GM21381 (cell line): ENCODE measurements at regions not wholly inside any gene's neighbourhood (a gene's known extent, or its start where the extent isn't known, plus 50 kb on each side); places are given as distances from the start of the nearest gene placed in this dataset.
"Not testable (repeated sequence)": the region's sequence is repeated elsewhere in the genome, so short reads cannot be mapped to it uniquely, and the experiment has no call there.

ENCODE experiments used
- ATAC-seq: cut with Tn5 transposase; IDR thresholded peaks from one replicate; pipeline ENCODE4 v1.9.1; 2021; ENCODE audit warnings: mild to moderate bottlenecking, moderate library complexity; ENCODE audit not compliant: unreplicated experiment

DNA sequence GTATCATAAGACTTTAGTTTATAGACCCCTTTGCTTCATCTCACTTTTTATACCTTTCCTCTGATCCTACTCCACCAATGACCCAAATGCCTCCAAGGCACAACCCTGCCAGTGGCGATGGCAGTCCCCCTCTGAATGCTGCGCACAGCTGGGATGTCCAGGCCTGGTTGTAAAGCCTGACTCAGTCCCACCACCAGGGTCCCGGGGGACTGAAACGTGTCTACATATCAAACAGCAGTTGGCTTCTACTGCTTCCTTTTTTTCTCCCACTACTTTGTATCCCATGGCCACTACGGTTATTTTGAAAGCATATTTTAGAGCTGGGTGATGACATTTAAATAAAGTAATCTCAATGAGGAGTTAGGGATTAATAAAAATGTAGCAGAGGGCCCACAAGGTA lies 329.8 kb upstream of the PSMD7 start:
- no peak for ATAC-seq

DNA sequence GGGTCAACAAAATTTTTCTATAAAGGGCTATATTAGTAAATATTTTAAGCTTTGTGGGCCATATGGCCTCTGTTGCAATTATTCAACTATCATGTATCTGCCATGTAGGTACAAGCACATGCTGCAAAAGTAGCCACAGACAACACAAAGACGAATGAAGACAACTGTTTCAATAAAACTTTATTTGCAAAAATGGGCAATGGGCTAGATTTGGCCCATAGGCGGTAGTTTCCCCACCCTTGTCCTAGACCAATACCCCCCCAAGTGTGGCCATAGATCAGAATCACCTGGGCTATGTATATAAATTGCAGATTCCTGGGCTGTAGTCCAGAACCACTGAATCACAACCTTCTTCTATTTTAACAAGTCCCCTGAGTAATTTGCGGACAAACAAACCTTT lies 331.0 kb upstream of the PSMD7 start:
- ATAC-seq, result no peak

GRCh38 chr16:73956587-73957494 lies 339.8 kb upstream of the PSMD7 start:
- no peak for ATAC-seq

- ATAC-seq, result no peak
Measured at GRCh38 chr16:73955702-73956101, 340.9 kb upstream of the PSMD7 start.

- no peak for ATAC-seq
Measured at GRCh38 chr16:73955255-73955654, 341.4 kb upstream of the PSMD7 start.

GRCh38 chr16:73951481-73951880 lies 345.1 kb upstream of the PSMD7 start:
- no peak for ATAC-seq

- ATAC-seq, result no peak
Measured at GRCh38 chr16:73949574-73950320, 346.9 kb upstream of the PSMD7 start.

DNA sequence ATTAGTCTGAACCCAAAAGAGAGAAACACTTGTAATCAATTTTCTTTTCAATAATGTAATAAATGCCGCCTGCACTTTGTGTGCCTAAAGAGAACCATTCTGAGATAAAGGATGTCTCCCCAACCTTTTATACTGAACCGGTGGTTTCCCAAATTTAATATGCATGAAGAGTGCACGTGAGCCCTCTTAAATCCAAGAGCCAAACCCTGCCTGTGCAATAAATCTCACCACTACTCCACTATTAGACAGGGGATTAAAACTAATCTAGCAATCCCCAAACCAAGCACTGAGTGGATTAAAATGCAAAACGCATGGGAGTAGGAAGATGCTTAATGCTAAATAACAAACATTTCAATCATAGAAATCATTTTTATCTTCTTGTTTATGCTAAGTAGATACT lies 351.0 kb upstream of the PSMD7 start:
- ATAC-seq, result no peak

GRCh38 chr16:73943184-73943583 lies 353.4 kb upstream of the PSMD7 start:
- not testable (repeated sequence) for ATAC-seq

GRCh38 chr16:73940786-73941185 lies 355.8 kb upstream of the PSMD7 start:
- not testable (repeated sequence) for ATAC-seq

DNA sequence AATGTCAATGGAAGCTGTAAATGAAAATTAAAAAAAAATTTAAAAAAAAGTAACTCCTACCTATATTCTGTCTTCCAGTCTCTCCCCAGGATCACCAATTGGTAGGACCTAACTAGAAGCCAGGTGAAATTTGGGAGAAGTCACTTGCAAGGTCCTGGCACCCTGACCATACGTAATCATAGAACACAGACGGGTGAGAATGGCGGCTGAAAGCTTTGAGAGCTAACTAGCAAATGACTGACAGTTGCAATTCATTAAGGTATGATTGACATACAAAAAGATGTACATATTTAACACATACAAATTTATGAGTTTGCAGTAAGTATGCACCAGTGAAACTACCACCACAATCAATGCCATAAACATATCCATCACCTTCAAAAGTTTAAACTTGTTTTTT lies 372.7 kb upstream of the PSMD7 start:
- ATAC-seq, result no peak

DNA sequence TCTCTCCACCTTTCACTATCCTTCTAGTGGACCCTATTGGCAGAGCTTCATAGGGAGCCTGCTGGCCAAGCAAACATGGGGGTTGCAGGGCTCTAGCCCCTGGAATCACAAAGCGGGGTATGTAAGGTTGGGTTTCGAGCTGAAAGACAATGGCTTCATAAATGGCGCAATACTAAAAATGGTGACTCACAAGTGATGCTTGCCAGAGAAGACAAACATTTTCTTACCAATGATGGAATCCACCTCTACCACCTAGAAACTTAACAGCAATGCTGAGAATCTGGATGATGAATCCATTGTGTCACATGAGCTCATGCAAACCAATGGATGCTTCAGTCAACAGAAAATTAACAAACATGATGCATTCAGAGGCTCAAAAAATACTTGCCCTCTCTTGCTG lies 375.3 kb upstream of the PSMD7 start:
- no peak for ATAC-seq

DNA sequence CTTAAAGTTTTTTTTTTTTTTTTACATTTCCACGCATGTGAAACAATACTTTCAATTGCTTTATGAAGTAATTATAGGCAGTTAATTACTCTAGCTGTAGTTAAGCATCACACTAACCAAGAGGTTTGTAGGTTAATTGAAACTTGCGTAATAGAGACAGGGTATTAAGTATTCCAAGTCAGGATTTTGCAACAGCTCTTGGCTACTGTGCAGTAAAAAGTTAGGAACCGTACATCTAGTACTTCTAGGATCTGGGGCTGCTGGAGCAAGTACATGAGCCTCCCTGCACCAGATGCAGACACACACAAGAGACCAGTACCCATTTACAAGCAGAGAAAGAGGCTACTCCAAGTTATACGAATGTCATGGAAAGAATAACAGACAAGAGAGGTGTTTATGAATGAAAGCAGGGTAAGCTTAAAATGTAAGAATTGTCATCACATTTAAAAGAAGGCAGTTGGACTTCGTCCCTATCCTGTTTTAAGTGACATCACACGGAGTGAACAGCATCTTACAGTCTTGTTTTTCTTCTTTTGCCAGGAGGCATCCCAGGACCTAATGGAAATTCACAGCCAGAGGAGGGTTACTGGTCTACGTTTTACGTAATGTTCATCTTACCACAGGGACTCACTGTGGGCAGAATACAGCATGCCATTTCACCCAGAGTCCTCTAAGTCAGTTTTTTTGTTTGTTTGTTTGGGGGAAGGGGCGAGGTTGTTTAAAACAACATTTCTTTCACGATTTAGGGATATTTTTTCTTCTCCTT lies 379.6 kb upstream of the PSMD7 start:
- no peak for ATAC-seq

DNA sequence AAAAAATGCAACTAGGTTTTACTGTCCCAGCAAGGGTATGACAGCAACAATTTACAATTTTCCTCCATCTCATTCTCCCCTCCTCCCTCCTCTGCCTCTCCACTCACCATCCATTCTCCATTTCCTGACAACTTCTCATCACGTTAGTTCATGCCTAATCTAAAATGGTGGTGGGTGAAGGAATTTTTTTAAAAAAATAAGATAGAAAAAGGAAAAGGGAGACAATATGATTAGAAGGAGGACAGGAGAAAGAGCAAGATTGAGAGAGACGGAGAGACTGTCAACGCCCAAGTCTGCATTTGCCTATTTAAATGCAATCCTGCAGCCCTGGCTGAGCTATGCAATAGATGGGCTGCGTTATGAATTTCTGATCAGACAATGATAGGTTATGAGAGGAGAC lies 380.7 kb upstream of the PSMD7 start:
- ATAC-seq, result no peak

GRCh38 chr16:73915140-73915539 lies 381.5 kb upstream of the PSMD7 start:
- no peak for ATAC-seq

DNA sequence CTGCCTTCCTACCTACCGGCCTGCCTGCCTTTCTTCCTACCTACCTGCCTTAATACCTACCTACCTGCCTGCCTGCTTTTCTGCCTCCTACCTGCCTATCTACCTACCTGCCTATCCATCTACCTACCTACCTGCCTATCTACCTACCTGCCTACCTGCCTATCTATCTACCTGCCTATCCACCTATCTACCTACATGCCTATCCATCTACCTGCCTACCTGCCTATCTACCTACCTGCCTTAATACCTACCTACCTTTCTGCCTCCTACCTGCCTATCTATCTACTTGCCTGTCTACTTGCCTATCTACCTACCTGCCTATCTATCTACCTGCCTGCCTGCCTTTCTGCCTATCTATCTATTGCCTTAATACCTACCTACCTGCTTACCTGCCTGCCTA lies 383.8 kb upstream of the PSMD7 start:
- ATAC-seq, result no peak

DNA sequence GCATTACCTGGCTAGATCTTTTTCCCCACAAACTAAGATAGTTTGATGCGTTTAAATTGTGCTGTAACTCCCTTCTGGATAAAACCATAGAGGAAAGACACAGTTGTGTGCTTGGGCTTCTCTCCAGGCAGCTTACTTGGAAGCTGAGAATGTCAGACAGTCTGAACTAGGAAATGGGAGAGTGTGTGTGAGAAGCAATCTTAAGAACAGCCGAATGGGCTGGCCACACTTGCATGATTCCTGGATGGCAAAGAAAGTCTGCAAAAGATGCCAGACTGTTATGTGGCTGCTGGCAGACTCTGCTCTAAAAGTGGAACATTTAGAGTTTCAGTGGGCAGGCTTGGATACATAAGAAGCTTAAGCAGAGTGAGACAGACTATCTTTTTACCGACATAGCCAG lies 384.3 kb upstream of the PSMD7 start:
- ATAC-seq, result no peak

DNA sequence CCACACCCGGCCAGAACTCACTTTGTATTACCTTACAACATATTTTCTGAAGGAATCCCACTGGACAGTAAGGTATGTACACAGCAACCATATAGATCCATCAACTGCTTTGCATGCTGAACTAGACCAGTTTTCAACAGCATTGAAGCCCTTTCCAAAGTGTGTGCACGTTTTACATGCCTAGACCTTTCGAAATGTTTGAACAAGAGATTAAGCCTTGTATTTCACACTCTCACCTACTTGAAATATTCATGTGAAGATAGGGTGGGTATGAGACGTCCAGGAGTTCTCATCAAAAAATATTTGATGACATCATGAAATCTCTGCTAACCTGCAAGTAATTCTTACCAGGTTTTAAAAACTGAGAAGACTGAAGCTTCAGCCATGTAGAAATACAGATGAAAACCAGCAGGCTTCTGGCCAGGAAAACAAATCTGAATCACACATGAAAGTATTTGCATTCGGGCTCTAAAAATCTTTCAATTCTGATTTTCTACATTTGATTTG lies 387.0 kb upstream of the PSMD7 start:
- ATAC-seq, result no peak

- ATAC-seq, result no peak
Measured at GRCh38 chr16:73891129-73891542, 405.5 kb upstream of the PSMD7 start.

GRCh38 chr16:73890186-73891128 lies 406.2 kb upstream of the PSMD7 start:
- ATAC-seq, result no peak
